OCI-LY1 (cell line): ENCODE measurements at regions not wholly inside any gene's neighbourhood (a gene's known extent, or its start where the extent isn't known, plus 50 kb on each side); places are given as distances from the start of the nearest gene placed in this dataset.
"Not testable (repeated sequence)": the region's sequence is repeated elsewhere in the genome, so short reads cannot be mapped to it uniquely, and the experiment has no call there.

ENCODE experiments used
- H2AFZ ChIP-seq: fragments of 200-600 bp; sonication (generic), shearing (Covaris generic); 2 replicates; pipeline ENCODE4 v1.6.0; 2014; ENCODE audit warnings: antibody characterized with exemption, mild to moderate bottlenecking, low read length
- H3F3A ChIP-seq: fragments of 200-600 bp; sonication (generic), shearing (Covaris generic); 2 replicates; pipeline ENCODE4 v1.6.0; 2014; ENCODE audit warnings: mild to moderate bottlenecking, antibody characterized with exemption, low read length, moderate library complexity; ENCODE audit not compliant: insufficient read depth
- H3K27ac ChIP-seq: fragments of 200-600 bp; sonication (generic); 2 replicates; pipeline ENCODE4 v1.5.1; 2014; ENCODE audit warnings: low read length, mixed run types, mild to moderate bottlenecking, low read depth; ENCODE audit not compliant: poor library complexity, severe bottlenecking
- H3K27me3 ChIP-seq: fragments of 200-600 bp; sonication (generic); 2 replicates; pipeline ENCODE4 v1.6.0; 2014; ENCODE audit warnings: antibody characterized with exemption, mild to moderate bottlenecking, low read length, moderate library complexity; ENCODE audit not compliant: insufficient read depth
- H3K36me3 ChIP-seq: fragments of 200-600 bp; sonication (generic); 2 replicates; pipeline ENCODE4 v1.6.1; 2014; ENCODE audit warnings: mild to moderate bottlenecking, antibody characterized with exemption, low read length, moderate library complexity, mixed read lengths; ENCODE audit not compliant: insufficient read depth
- H3K4me1 ChIP-seq: fragments of 200-600 bp; sonication (generic); 2 replicates; pipeline ENCODE4 v1.5.1; 2014; ENCODE audit warnings: mild to moderate bottlenecking, low read length, moderate library complexity; ENCODE audit not compliant: insufficient read depth, severe bottlenecking
- H3K4me2 ChIP-seq: fragments of 200-600 bp; sonication (generic), shearing (Covaris generic); 2 replicates; pipeline ENCODE4 v1.6.1; 2014; ENCODE audit warnings: low read length
- H3K4me3 ChIP-seq: fragments of 200-600 bp; sonication (generic); 2 replicates; pipeline ENCODE4 v1.5.1; 2014; ENCODE audit warnings: low read length, low read depth, mild to moderate bottlenecking, mixed read lengths; ENCODE audit not compliant: poor library complexity, severe bottlenecking
- H3K79me2 ChIP-seq: fragments of 200-600 bp; shearing (Covaris generic); 2 replicates; pipeline ENCODE4 v1.6.1; 2016; ENCODE audit warnings: mixed run types, low read length, mixed read lengths; ENCODE audit not compliant: insufficient read depth
- H3K9ac ChIP-seq: fragments of 200-600 bp; sonication (generic), shearing (Covaris generic); 2 replicates; pipeline ENCODE4 v1.6.1; 2014; ENCODE audit warnings: mild to moderate bottlenecking, low read length, mixed read lengths
- H3K9me2 ChIP-seq: fragments of 200-600 bp; sonication (generic), shearing (Covaris generic); 2 replicates; pipeline ENCODE4 v1.6.1; 2014; ENCODE audit warnings: low read depth, mild to moderate bottlenecking, low read length, mixed read lengths
- H3K9me3 ChIP-seq: fragments of 200-600 bp; shearing (Covaris generic); 2 replicates; pipeline ENCODE4 v1.6.1; 2014; ENCODE audit warnings: low read length, mixed read lengths
- H4K20me1 ChIP-seq: fragments of 200-600 bp; sonication (generic), shearing (Covaris generic); 2 replicates; pipeline ENCODE4 v1.6.0; 2016; ENCODE audit warnings: mild to moderate bottlenecking, low read length; ENCODE audit not compliant: insufficient read depth
- CTCF ChIP-seq: fragments of 200-600 bp; sonication (generic), shearing (Covaris generic); IDR thresholded peaks from 2 replicates; pipeline ENCODE4 v1.5.1; 2017; ENCODE audit warnings: mild to moderate bottlenecking, antibody characterized with exemption, low read length, moderate library complexity, mixed read lengths
- EZH2 ChIP-seq: fragments of 200-600 bp; sonication (generic), shearing (Covaris generic); IDR thresholded peaks from 2 replicates; pipeline ENCODE4 v1.8.0; 2017; ENCODE audit warnings: borderline replicate concordance, mixed run types, mild to moderate bottlenecking, antibody characterized with exemption, low read length, moderate library complexity, mixed read lengths

GRCh38 chr18:70400476-70400875 lies 111.6 kb downstream of the SOCS6 start:
- H3K4me1 ChIP-seq, result no peaks in the 10 kb centered on the region
- no peaks in the 10 kb centered on the region for H3K9me2 ChIP-seq
- H3F3A ChIP-seq, result no peaks in the 10 kb centered on the region
- no peak overlapping the region for H3K4me3 ChIP-seq
- TF ChIP-seq EZH2, result no peak
- no peak for TF ChIP-seq CTCF
- H3K36me3 ChIP-seq, result no peaks in the 10 kb centered on the region
- no peaks in the 10 kb centered on the region for H4K20me1 ChIP-seq
- no peak overlapping the region for H3K9ac ChIP-seq
- H3K27ac ChIP-seq, result no peak overlapping the region
- no peaks in the 10 kb centered on the region for H3K27me3 ChIP-seq
- H3K9me3 ChIP-seq, result no peaks in the 10 kb centered on the region
- H3K4me2 ChIP-seq, result no peak overlapping the region
- no peak overlapping the region for H2AFZ ChIP-seq
- H3K79me2 ChIP-seq, result no peaks in the 10 kb centered on the region

GRCh38 chr18:70398076-70398475 lies 109.2 kb downstream of the SOCS6 start:
- H3K79me2 ChIP-seq, result no peaks in the 10 kb centered on the region
- no peaks in the 10 kb centered on the region for H3F3A ChIP-seq
- H4K20me1 ChIP-seq, result no peaks in the 10 kb centered on the region
- no peak overlapping the region for H3K27ac ChIP-seq
- H3K4me2 ChIP-seq, result no peak overlapping the region
- no peaks in the 10 kb centered on the region for H3K9me3 ChIP-seq
- no peak overlapping the region for H3K4me3 ChIP-seq
- H3K27me3 ChIP-seq, result no peaks in the 10 kb centered on the region
- TF ChIP-seq CTCF (no peak), EZH2 (no peak)
- H3K4me1 ChIP-seq, result no peaks in the 10 kb centered on the region
- no peak overlapping the region for H2AFZ ChIP-seq
- H3K9ac ChIP-seq, result no peak overlapping the region
- H3K9me2 ChIP-seq, result no peaks in the 10 kb centered on the region
- H3K36me3 ChIP-seq, result no peaks in the 10 kb centered on the region

- Histone ChIP-seq H2AFZ (no peak overlapping the region), H3K4me3 (no peak overlapping the region), H3K9me2 (no peaks in the 10 kb centered on the region), H3K9me3 (no peaks in the 10 kb centered on the region), H3K4me1 (no peaks in the 10 kb centered on the region), H3K79me2 (no peaks in the 10 kb centered on the region), H3K4me2 (no peak overlapping the region), H3F3A (no peaks in the 10 kb centered on the region), H3K9ac (no peak overlapping the region), H3K27ac (no peak overlapping the region), H4K20me1 (no peaks in the 10 kb centered on the region), H3K27me3 (no peaks in the 10 kb centered on the region), H3K36me3 (no peaks in the 10 kb centered on the region)
- no peak for TF ChIP-seq CTCF
- no peak for TF ChIP-seq EZH2
Observed at GRCh38 chr18:70397259-70397925, 108.5 kb downstream of the SOCS6 start.

- H3K4me3 ChIP-seq, H2AFZ ChIP-seq, H4K20me1 ChIP-seq, H3K27me3 ChIP-seq, H3F3A ChIP-seq, H3K9me3 ChIP-seq, H3K4me2 ChIP-seq, H3K79me2 ChIP-seq, H3K4me1 ChIP-seq, H3K36me3 ChIP-seq, H3K9me2 ChIP-seq, H3K9ac ChIP-seq, H3K27ac ChIP-seq: not testable (repeated sequence)
Observed at GRCh38 chr18:70395771-70396170, 106.9 kb downstream of the SOCS6 start.
